PC-3 (cell line): ENCODE measurements at regions not wholly inside any gene's neighbourhood (a gene's known extent, or its start where the extent isn't known, plus 50 kb on each side); places are given as distances from the start of the nearest gene placed in this dataset.
A peak's percentile ranks its signal among the peaks of the same experiment; 100 is the strongest.

ENCODE experiments used
- ATAC-seq: fragments of 200-7000 bp; cut with Tn5 transposase; 2 replicates; pipeline ENCODE4 v1.9.1; 2020; ENCODE audit warnings: mild to moderate bottlenecking, moderate library complexity
- BruUV-seq: library from RNA; stranded (reverse); fragments of 400-500 nt; replicated peaks from 2 replicates; lab custom pipeline; 2021; lab: Mats Ljungman, UMichigan
- CTCF ChIA-PET: fragments of 300-600 bp; sonication (Branson Sonifier 250); formaldehyde crosslinking; loops from one replicate; lab custom pipeline; 2022; ENCODE audit warnings: antibody characterized with exemption; lab: Charles Lee
- POLR2A ChIA-PET: fragments of 300-600 bp; sonication (Branson Sonifier 250); formaldehyde crosslinking; loops from one replicate; lab custom pipeline; 2022; ENCODE audit warnings: antibody characterized with exemption; ENCODE audit not compliant: unreplicated experiment; lab: Charles Lee
- DNase-seq: peaks from one replicate; pipeline ENCODE4 v3.0.0-alpha.2; 2015
- H2AFZ ChIP-seq: fragments of 300-600 bp; sonication (generic); 2 replicates; pipeline ENCODE4 v1.6.0; 2016; ENCODE audit warnings: antibody characterized with exemption, low read length
- H3F3A ChIP-seq: fragments of 300-600 bp; sonication (generic); one replicate; pipeline ENCODE4 v1.6.0; 2017; ENCODE audit warnings: antibody characterized with exemption, low read length, control low read depth, mild to moderate bottlenecking; ENCODE audit not compliant: unreplicated experiment
- H3K27ac ChIP-seq: fragments of 300-600 bp; sonication (generic); 2 replicates; pipeline ENCODE4 v1.5.1; 2016; ENCODE audit warnings: mild to moderate bottlenecking, low read length
- H3K27me3 ChIP-seq: fragments of 300-600 bp; sonication (generic); 2 replicates; pipeline ENCODE4 v1.6.1; 2016; ENCODE audit warnings: low read length, mixed read lengths
- H3K36me3 ChIP-seq: fragments of 300-600 bp; sonication (generic); 2 replicates; pipeline ENCODE4 v1.6.1; 2016; ENCODE audit warnings: low read depth, mixed run types, low read length, mixed read lengths
- H3K4me1 ChIP-seq: fragments of 300-600 bp; sonication (generic); 2 replicates; pipeline ENCODE4 v1.5.1; 2016; ENCODE audit warnings: low read length; ENCODE audit not compliant: insufficient read depth
- H3K4me2 ChIP-seq: fragments of 300-600 bp; sonication (generic); 2 replicates; pipeline ENCODE4 v1.6.0; 2016; ENCODE audit warnings: low read length
- H3K4me3 ChIP-seq: fragments of 300-600 bp; sonication (generic); 2 replicates; pipeline ENCODE4 v1.5.1; 2016; ENCODE audit warnings: mild to moderate bottlenecking, low read length, mixed read lengths
- H3K79me2 ChIP-seq: fragments of 300-600 bp; sonication (generic); 2 replicates; pipeline ENCODE4 v1.6.1; 2017; ENCODE audit warnings: low read length, mixed read lengths
- H3K9ac ChIP-seq: fragments of 300-600 bp; sonication (generic); 2 replicates; pipeline ENCODE4 v1.6.0; 2016; ENCODE audit warnings: mild to moderate bottlenecking, low read length
- H3K9me2 ChIP-seq: fragments of 300-600 bp; sonication (generic); replicated peaks from 2 replicates; pipeline ENCODE4 v1.6.1; 2016; ENCODE audit warnings: mixed run types, low read length, mixed read lengths
- H3K9me3 ChIP-seq: fragments of 300-600 bp; sonication (generic); 2 replicates; pipeline ENCODE4 v1.6.1; 2016; ENCODE audit warnings: low read length, mixed read lengths
- H4K20me1 ChIP-seq: fragments of 300-600 bp; sonication (generic); 2 replicates; pipeline ENCODE4 v1.6.1; 2016; ENCODE audit warnings: low read length, mixed read lengths
- CTCF ChIP-seq: fragments of 300-600 bp; sonication (generic); conservative IDR thresholded peaks from 2 replicates; pipeline ENCODE4 v1.5.1; 2017; ENCODE audit warnings: antibody characterized with exemption, low read depth, mild to moderate bottlenecking, low read length
- EZH2 ChIP-seq: fragments of 300-600 bp; sonication (generic); IDR thresholded peaks from one replicate; pipeline ENCODE4 v1.6.1; 2017; ENCODE audit warnings: antibody characterized with exemption, mild to moderate bottlenecking, low read length; ENCODE audit not compliant: unreplicated experiment
- EZH2phosphoT487 ChIP-seq: fragments of 300-600 bp; sonication (generic); IDR thresholded peaks from 2 replicates; pipeline ENCODE4 v1.6.1; 2018; ENCODE audit warnings: mild to moderate bottlenecking, antibody characterized with exemption, low read length, borderline replicate concordance
- intact Hi-C: fragments of 100-400 bp; cut with micrococcal nuclease; formaldehyde crosslinking; loops from 2 replicates; pipeline ENCODE4 v1.9.0; 2023

GRCh38 chr18:54774423-54774822, 53.9 kb upstream of the RAB27B start:
- ATAC-seq: no peak
- peak overlapping the region; percentile 71; the same call in 1 of the 2 replicates for H3K4me2 ChIP-seq
- H3K36me3 ChIP-seq: no peaks in the 10 kb centered on the region
- H3K79me2 ChIP-seq: no peaks in the 10 kb centered on the region
- CTCF ChIA-PET: no interaction called here
- H4K20me1 ChIP-seq: no peaks in the 10 kb centered on the region
- TF ChIP-seq CTCF (no peak), EZH2phosphoT487 (no peak), EZH2 (no peak)
- DNase-seq: no peak
- no peak overlapping the region; the same call in 1 of the 2 replicates for H3K9ac ChIP-seq
- no TSS peak for BruUV-seq
- intact Hi-C loops: no loop called here
- no peak overlapping the region for H3K4me3 ChIP-seq
- H3F3A ChIP-seq: peaks cover 11% of the 10 kb centered on the region
- peak overlapping the region; percentile 98 for H3K27ac ChIP-seq
- POLR2A ChIA-PET: no interaction called here
- no peaks in the 10 kb centered on the region for H3K9me3 ChIP-seq
- no peaks in the 10 kb centered on the region for H3K27me3 ChIP-seq
- H3K4me1 ChIP-seq: peaks cover 52% of the 10 kb centered on the region
- no peak overlapping the region for H2AFZ ChIP-seq
- no peaks in the 10 kb centered on the region for H3K9me2 ChIP-seq

GRCh38 chr18:54774981-54775665, 53.2 kb upstream of the RAB27B start:
- no peaks in the 10 kb centered on the region for H3K79me2 ChIP-seq
- H2AFZ ChIP-seq: 0 out of 2 replicates have a peak overlapping the region, but pooled peaks have one; percentile 28
- H3F3A ChIP-seq: peaks cover 11% of the 10 kb centered on the region
- no peaks in the 10 kb centered on the region for H3K9me3 ChIP-seq
- no peak for ATAC-seq
- H3K36me3 ChIP-seq: no peaks in the 10 kb centered on the region
- TF ChIP-seq CTCF (no peak), EZH2 (no peak), EZH2phosphoT487 (no peak)
- H3K4me3 ChIP-seq: peak overlapping the region; percentile 37; the same call in 1 of the 2 replicates
- peak overlapping the region; percentile 71 for H3K4me2 ChIP-seq
- CTCF ChIA-PET: interaction anchor here (0.9 to 1.1 kb wide), 2 partner anchors 8 to 96 kb away, joined by 4 to 5 read pairs; no protein-coding TSS in a partner anchor
- intact Hi-C loops: no loop called here
- H4K20me1 ChIP-seq: no peaks in the 10 kb centered on the region
- no TSS peak for BruUV-seq
- H3K9ac ChIP-seq: peak overlapping the region; percentile 84
- POLR2A ChIA-PET: interaction anchor here (0.6 kb wide), 1 partner anchor 53 kb away, joined by 4 read pairs; the partner anchor contains the start of gene RAB27B
- no peaks in the 10 kb centered on the region for H3K9me2 ChIP-seq
- peak overlapping the region; percentile 98 for H3K27ac ChIP-seq
- H3K27me3 ChIP-seq: no peaks in the 10 kb centered on the region
- no peak for DNase-seq
- peaks cover 45% of the 10 kb centered on the region for H3K4me1 ChIP-seq

GRCh38 chr18:54775686-54776085, 52.6 kb upstream of the RAB27B start:
- CTCF ChIA-PET: interaction anchor here (0.9 to 1.1 kb wide), 2 partner anchors 9 to 96 kb away, joined by 4 to 5 read pairs; no protein-coding TSS in a partner anchor

More at GRCh38 chr18:54775686-54776085, 52.6 kb upstream of the RAB27B start:
- peaks cover 11% of the 10 kb centered on the region for H3F3A ChIP-seq
- H3K79me2 ChIP-seq: no peaks in the 10 kb centered on the region
- H3K9me3 ChIP-seq: no peaks in the 10 kb centered on the region
- peak; percentile 70 for TF ChIP-seq CTCF
- no peak for TF ChIP-seq EZH2phosphoT487
- H3K4me2 ChIP-seq: peak overlapping the region; percentile 71
- DNase-seq: peak; percentile 77
- TSS peak; percentile 87 for BruUV-seq
- H3K4me3 ChIP-seq: peak overlapping the region; percentile 37
- H3K27ac ChIP-seq: peak overlapping the region; percentile 98
- no peaks in the 10 kb centered on the region for H4K20me1 ChIP-seq
- H3K36me3 ChIP-seq: no peaks in the 10 kb centered on the region
- no peaks in the 10 kb centered on the region for H3K27me3 ChIP-seq
- intact Hi-C loops: loop anchor here (1.0 kb wide), 6 partner anchors 8 to 173 kb away; partner anchors contain the start of gene RAB27B
- no peaks in the 10 kb centered on the region for H3K9me2 ChIP-seq
- POLR2A ChIA-PET: interaction anchor here (0.6 kb wide), 1 partner anchor 52 kb away, joined by 4 read pairs; the partner anchor contains the start of gene RAB27B
- peak overlapping the region; percentile 84 for H3K9ac ChIP-seq
- peaks cover 43% of the 10 kb centered on the region for H3K4me1 ChIP-seq
- ATAC-seq: peak; percentile 57
- 0 out of 2 replicates have a peak overlapping the region, but pooled peaks have one; percentile 28 for H2AFZ ChIP-seq
